ENCODE measurements at regions not wholly inside any gene's neighbourhood (a gene's known extent, or its start where the extent isn't known, plus 50 kb on each side); places are given as distances from the start of the nearest gene placed in this dataset.

DNA sequence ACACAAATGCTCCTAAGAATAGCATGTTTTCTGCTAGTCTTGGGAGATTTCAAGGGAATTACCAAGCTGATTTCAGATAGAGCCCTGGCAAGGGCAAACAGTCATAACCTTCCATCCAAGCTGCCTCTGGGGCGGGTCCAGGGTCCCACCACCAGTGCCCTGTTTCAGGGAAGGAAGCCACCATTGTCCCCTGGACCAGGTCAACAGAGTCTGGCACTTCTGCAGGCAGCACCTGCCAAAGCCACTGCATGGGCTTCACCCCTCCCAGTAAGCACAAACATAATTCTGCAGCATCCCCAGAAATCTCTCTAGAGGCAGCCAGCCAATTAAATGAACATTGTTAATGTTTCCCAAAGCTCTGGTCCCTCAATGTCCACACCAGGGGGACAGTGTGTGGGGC is 143.0 kb downstream of the SALL1 start:
- intact Hi-C loops (cut with DNase I), result no loop called here
- peaks cover 0 to 14% (median 5%) of the 10 kb centered on the region in 12 donors for H3K9me3 ChIP-seq
- 55 to 78% (median 74%) methylated on average over 1 of the region's 1 CpG for WGBS, 4 donors
- H3K27me3 ChIP-seq, result peaks cover 0 to 2% (median 0%) of the 10 kb centered on the region in 9 donors
- ATAC-seq (no peak), DNase-seq (no peak)
- TF ChIP-seq, protein P1, sequence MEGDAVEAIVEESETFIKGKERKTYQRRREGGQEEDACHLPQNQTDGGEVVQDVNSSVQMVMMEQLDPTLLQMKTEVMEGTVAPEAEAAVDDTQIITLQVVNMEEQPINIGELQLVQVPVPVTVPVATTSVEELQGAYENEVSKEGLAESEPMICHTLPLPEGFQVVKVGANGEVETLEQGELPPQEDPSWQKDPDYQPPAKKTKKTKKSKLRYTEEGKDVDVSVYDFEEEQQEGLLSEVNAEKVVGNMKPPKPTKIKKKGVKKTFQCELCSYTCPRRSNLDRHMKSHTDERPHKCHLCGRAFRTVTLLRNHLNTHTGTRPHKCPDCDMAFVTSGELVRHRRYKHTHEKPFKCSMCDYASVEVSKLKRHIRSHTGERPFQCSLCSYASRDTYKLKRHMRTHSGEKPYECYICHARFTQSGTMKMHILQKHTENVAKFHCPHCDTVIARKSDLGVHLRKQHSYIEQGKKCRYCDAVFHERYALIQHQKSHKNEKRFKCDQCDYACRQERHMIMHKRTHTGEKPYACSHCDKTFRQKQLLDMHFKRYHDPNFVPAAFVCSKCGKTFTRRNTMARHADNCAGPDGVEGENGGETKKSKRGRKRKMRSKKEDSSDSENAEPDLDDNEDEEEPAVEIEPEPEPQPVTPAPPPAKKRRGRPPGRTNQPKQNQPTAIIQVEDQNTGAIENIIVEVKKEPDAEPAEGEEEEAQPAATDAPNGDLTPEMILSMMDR (IDR thresholded peaks at IDR 0.05), result no peak
- no peak for TF ChIP-seq POLR2A (IDR thresholded peaks at IDR 0.05)
- H3K4me1 ChIP-seq, result no peaks in the 10 kb centered on the region
- no peaks in the 10 kb centered on the region for H3K36me3 ChIP-seq
- no peak overlapping the region for H3K27ac ChIP-seq
- no peak overlapping the region for H3K4me3 ChIP-seq

DNA sequence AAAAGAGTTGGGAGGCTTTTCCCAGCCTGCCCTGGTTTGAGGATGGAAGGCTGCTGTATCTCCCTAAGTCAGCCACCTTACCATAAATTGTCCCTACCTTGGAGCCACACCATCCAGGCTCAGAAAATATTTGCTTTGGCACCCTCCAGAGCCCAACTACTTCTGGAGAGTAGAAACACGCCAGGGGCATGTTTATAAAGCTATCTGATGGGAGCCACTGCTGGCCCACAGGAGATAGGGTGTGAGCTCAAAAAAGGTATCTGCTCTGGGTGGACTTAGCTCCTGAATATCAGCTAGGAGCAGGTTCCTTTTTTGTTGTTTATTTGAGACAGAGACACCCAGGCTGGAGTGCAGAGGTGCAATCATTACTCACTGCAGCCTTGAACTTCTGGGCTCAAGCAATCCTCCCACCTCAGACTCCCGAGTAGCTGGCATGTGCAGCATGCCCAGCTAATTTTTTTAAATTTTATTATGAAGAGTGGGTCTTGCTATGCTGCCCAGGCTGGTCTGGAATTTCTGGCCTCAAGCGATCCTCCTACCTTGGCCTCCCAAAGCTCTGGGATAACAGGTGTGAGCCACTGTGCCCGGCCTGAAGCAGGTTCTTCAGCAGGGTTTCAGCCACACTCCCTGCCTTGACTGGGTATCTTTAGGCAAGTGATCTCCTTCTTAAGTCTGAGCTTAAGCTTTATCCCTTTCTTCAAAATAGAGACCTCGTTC is 147.1 kb downstream of the SALL1 start:
- H3K4me3 ChIP-seq, result no peak overlapping the region
- H3K36me3 ChIP-seq, result no peaks in the 10 kb centered on the region
- peaks cover 0 to 8% (median 0%) of the 10 kb centered on the region in 9 donors for H3K27me3 ChIP-seq
- TF ChIP-seq, protein P1 (IDR thresholded peaks at IDR 0.05), result no peak
- TF ChIP-seq POLR2A (IDR thresholded peaks at IDR 0.05), result no peak
- DNase-seq (no peak), ATAC-seq (no peak)
- H3K9me3 ChIP-seq, result peaks cover 0 to 3% (median 0%) of the 10 kb centered on the region in 12 donors
- H3K27ac ChIP-seq, result no peak overlapping the region
- no peaks in the 10 kb centered on the region for H3K4me1 ChIP-seq
- intact Hi-C loops (cut with DNase I), result no loop called here
- 73 to 80% (median 76%) methylated on average over 5 of the region's 5 CpGs for WGBS, 4 donors

DNA sequence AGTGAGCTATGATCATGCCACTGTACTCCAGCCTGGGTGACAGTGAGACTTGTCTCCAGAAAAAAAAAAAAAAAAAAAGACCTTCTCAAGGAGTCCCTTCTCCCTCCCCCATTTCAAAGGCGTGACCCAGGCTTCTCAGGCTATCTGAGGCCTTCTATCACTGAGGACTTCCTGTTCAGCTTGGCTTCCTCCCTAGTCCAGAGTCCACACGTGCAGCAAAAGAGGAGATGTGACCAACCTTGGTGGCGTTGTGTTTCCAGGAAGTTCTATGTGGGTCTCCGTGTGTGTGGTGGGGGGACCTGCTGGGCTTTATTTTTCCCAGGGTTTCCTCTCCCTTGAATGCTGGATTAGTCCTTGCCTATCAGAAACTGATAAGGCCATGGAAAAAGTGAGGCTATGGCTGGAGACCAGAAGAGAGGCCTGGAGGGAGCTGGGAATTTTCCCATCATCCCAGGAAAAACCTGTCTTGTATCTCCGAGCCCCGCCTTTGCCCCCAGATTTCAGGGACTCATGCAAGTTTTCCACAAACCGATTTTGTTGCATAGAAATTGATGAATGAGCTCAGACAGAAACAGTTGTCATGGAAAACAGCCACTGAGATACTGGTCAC is 148.1 kb downstream of the SALL1 start:
- no peak overlapping the region for H3K4me3 ChIP-seq
- H3K36me3 ChIP-seq, result no peaks in the 10 kb centered on the region
- ATAC-seq (peak in 2 of 4 donors; percentile 31 to 55), DNase-seq (no peak)
- no peaks in the 10 kb centered on the region for H3K4me1 ChIP-seq
- no peak overlapping the region for H3K27ac ChIP-seq
- no peaks in the 10 kb centered on the region for H3K9me3 ChIP-seq
- 39 to 46% (median 44%) methylated on average over 7 of the region's 7 CpGs for WGBS, 4 donors
- TF ChIP-seq POLR2A (IDR thresholded peaks at IDR 0.05), result no peak
- TF ChIP-seq, protein P1 (IDR thresholded peaks at IDR 0.05), result no peak
- peaks cover 0 to 8% (median 0%) of the 10 kb centered on the region in 9 donors for H3K27me3 ChIP-seq
- intact Hi-C loops (cut with DNase I), result no loop called here

DNA sequence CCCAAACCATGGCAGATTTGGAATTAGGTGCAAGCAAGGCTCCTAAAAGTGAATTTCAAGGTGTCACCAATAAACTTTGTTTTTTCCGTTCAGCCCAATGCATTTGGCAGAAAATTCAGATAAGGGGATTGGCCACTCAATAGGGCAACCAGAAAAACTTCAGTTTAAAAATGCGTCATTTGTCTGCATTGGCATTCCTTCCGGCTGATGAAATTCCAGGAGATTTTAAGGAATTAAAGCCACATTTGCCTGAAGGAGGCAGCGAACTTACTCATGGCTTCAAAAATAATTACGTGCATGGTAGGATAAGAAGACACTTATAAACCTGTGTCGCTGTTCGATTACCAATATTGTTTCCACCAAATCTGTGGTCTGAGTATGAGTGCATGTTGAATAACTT is 151.9 kb downstream of the SALL1 start:
- intact Hi-C loops (cut with DNase I), result no loop called here
- no peaks in the 10 kb centered on the region for H3K4me1 ChIP-seq
- ATAC-seq (no peak), DNase-seq (no peak)
- 79 to 84% (median 80%) methylated on average over 7 of the region's 7 CpGs for WGBS, 4 donors
- H3K27ac ChIP-seq, result no peak overlapping the region
- TF ChIP-seq, protein P1 (IDR thresholded peaks at IDR 0.05), result no peak
- no peak for TF ChIP-seq POLR2A (IDR thresholded peaks at IDR 0.05)
- no peaks in the 10 kb centered on the region for H3K9me3 ChIP-seq
- H3K4me3 ChIP-seq, result no peak overlapping the region
- peaks cover 0 to 8% (median 0%) of the 10 kb centered on the region in 9 donors for H3K27me3 ChIP-seq
- H3K36me3 ChIP-seq, result no peaks in the 10 kb centered on the region

Data from heart left ventricle (tissue), 16 donors.